ENCODE measurements at regions not wholly inside any gene's neighbourhood (a gene's known extent, or its start where the extent isn't known, plus 50 kb on each side); places are given as distances from the start of the nearest gene placed in this dataset.
A peak's percentile ranks its signal among the peaks of the same experiment; 100 is the strongest.

GRCh38 chr4:156422576-156422975 is 468.9 kb upstream of the CTSO start:
- no peak for DNase-seq
- no peak overlapping the region for H3K27ac ChIP-seq
- TF ChIP-seq CTCF (IDR thresholded peaks at IDR 0.05), result no peak
- FAIRE-seq, result no peak
- H3K9me3 ChIP-seq, result no peaks in the 10 kb centered on the region
- no peaks in the 10 kb centered on the region for H3K4me1 ChIP-seq
- no peak for ATAC-seq
- H3K36me3 ChIP-seq, result no peaks in the 10 kb centered on the region
- no peak overlapping the region for H3K4me3 ChIP-seq
- WGBS, 2 donors, result 81 to 92% methylated on average over 1 of the region's 1 CpG
- intact Hi-C loops (cut with DNase I), result no loop called here
- H3K27me3 ChIP-seq, result no peaks in the 10 kb centered on the region

- WGBS, 2 donors, result 55 to 56% methylated on average over 1 of the region's 1 CpG
- TF ChIP-seq CTCF (IDR thresholded peaks at IDR 0.05), result no peak
- intact Hi-C loops (cut with DNase I), result no loop called here
- no peak for ATAC-seq
- no peaks in the 10 kb centered on the region for H3K27me3 ChIP-seq
- H3K9me3 ChIP-seq, result no peaks in the 10 kb centered on the region
- H3K4me1 ChIP-seq, result no peaks in the 10 kb centered on the region
- no peaks in the 10 kb centered on the region for H3K36me3 ChIP-seq
- H3K4me3 ChIP-seq, result no peak overlapping the region
- no peak for DNase-seq
- no peak overlapping the region for H3K27ac ChIP-seq
- FAIRE-seq, result no peak
Measured at GRCh38 chr4:156420623-156421022, 467.0 kb upstream of the CTSO start.

GRCh38 chr4:156419080-156419685 is 465.5 kb upstream of the CTSO start:
- WGBS, 2 donors, result 41% methylated on average over 2 of the region's 2 CpGs
- Histone ChIP-seq H3K4me1 (no peaks in the 10 kb centered on the region), H3K9me3 (no peaks in the 10 kb centered on the region), H3K27me3 (no peaks in the 10 kb centered on the region), H3K27ac (no peak overlapping the region), H3K36me3 (no peaks in the 10 kb centered on the region), H3K4me3 (no peak overlapping the region)
- intact Hi-C loops (cut with DNase I), result no loop called here
- TF ChIP-seq CTCF (IDR thresholded peaks at IDR 0.05), result no peak
- DNase-seq (no peak), ATAC-seq (no peak), FAIRE-seq (no peak)

GRCh38 chr4:156414406-156414805 is 460.7 kb upstream of the CTSO start:
- Histone ChIP-seq H3K4me1 (no peaks in the 10 kb centered on the region), H3K36me3 (no peaks in the 10 kb centered on the region), H3K9me3 (no peaks in the 10 kb centered on the region), H3K27ac (no peak overlapping the region), H3K27me3 (no peaks in the 10 kb centered on the region), H3K4me3 (no peak overlapping the region)
- FAIRE-seq (peak; percentile 32), DNase-seq (no peak), ATAC-seq (no peak)
- intact Hi-C loops (cut with DNase I), result no loop called here
- no peak for TF ChIP-seq CTCF (IDR thresholded peaks at IDR 0.05)

GRCh38 chr4:156413239-156414135 is 459.8 kb upstream of the CTSO start:
- no peaks in the 10 kb centered on the region for H3K36me3 ChIP-seq
- no peaks in the 10 kb centered on the region for H3K27me3 ChIP-seq
- H3K9me3 ChIP-seq, result no peaks in the 10 kb centered on the region
- FAIRE-seq (no peak), ATAC-seq (no peak), DNase-seq (no peak)
- intact Hi-C loops (cut with DNase I), result no loop called here
- no peak for TF ChIP-seq CTCF (IDR thresholded peaks at IDR 0.05)
- 42 to 48% methylated on average over 3 of the region's 3 CpGs for WGBS, 2 donors
- H3K4me1 ChIP-seq, result no peaks in the 10 kb centered on the region
- no peak overlapping the region for H3K27ac ChIP-seq
- H3K4me3 ChIP-seq, result no peak overlapping the region
